H9 (cell line): ENCODE measurements at regions not wholly inside any gene's neighbourhood (a gene's known extent, or its start where the extent isn't known, plus 50 kb on each side); places are given as distances from the start of the nearest gene placed in this dataset.

Source experiments
- DNase-seq: peaks from one replicate; pipeline ENCODE4 v3.0.0-alpha.2; 2017
- H2AFZ ChIP-seq: one replicate; pipeline ENCODE4 v1.6.1; 2013; ENCODE audit warnings: mild to moderate bottlenecking, low read length, control low read depth, moderate library complexity
- H2AK5ac ChIP-seq: 2 replicates; pipeline ENCODE4 v1.6.1; 2013; ENCODE audit warnings: low read length, control low read depth, mixed read lengths; ENCODE audit not compliant: insufficient read length
- H2BK120ac ChIP-seq: one replicate; pipeline ENCODE4 v1.6.1; 2013; ENCODE audit warnings: low read depth, mild to moderate bottlenecking, low read length, control low read depth, inconsistent platforms; ENCODE audit not compliant: poor library complexity, severe bottlenecking
- H2BK12ac ChIP-seq: 2 replicates; pipeline ENCODE4 v1.6.1; 2013; ENCODE audit warnings: low read length, control low read depth, mixed read lengths, low read depth; ENCODE audit not compliant: insufficient read length
- H2BK15ac ChIP-seq: 2 replicates; pipeline ENCODE4 v1.6.1; 2013; ENCODE audit warnings: low read depth, low read length, control low read depth
- H2BK20ac ChIP-seq: one replicate; pipeline ENCODE4 v1.6.1; 2013; ENCODE audit warnings: low read depth, mild to moderate bottlenecking, low read length, control low read depth, inconsistent platforms; ENCODE audit not compliant: poor library complexity, severe bottlenecking
- H2BK5ac ChIP-seq: 2 replicates; pipeline ENCODE4 v1.6.1; 2013; ENCODE audit warnings: low read length, control low read depth, mixed read lengths; ENCODE audit not compliant: insufficient read length
- H3K14ac ChIP-seq: 2 replicates; pipeline ENCODE4 v1.6.1; 2013; ENCODE audit warnings: low read length, control low read depth; ENCODE audit not compliant: insufficient read depth
- H3K18ac ChIP-seq: 2 replicates; pipeline ENCODE4 v1.6.1; 2013; ENCODE audit warnings: low read depth, mild to moderate bottlenecking, mixed read lengths, low read length, control low read depth; ENCODE audit not compliant: insufficient read length
- H3K23ac ChIP-seq: 2 replicates; pipeline ENCODE4 v1.6.1; 2013; ENCODE audit warnings: low read length, control low read depth, mixed read lengths, low read depth; ENCODE audit not compliant: insufficient read length
- H3K23me2 ChIP-seq: 2 replicates; pipeline ENCODE4 v1.6.1; 2013; ENCODE audit warnings: low read depth, mild to moderate bottlenecking, mixed read lengths, low read length, control low read depth; ENCODE audit not compliant: insufficient read length, poor library complexity, severe bottlenecking
- H3K27ac ChIP-seq: 2 replicates; pipeline ENCODE4 v1.5.1; 2013; ENCODE audit warnings: low read length, control low read depth, mixed read lengths, low read depth; ENCODE audit not compliant: insufficient read length
- H3K27me3 ChIP-seq: 2 replicates; pipeline ENCODE4 v1.6.1; 2013; ENCODE audit warnings: low read length, control low read depth, inconsistent platforms; ENCODE audit not compliant: insufficient read depth
- H3K4ac ChIP-seq: 2 replicates; pipeline ENCODE4 v1.6.1; 2013; ENCODE audit warnings: low read depth, mild to moderate bottlenecking, control low read depth, inconsistent platforms, low read length, moderate library complexity
- H3K4me1 ChIP-seq: 2 replicates; pipeline ENCODE4 v1.6.1; 2013; ENCODE audit warnings: low read length, control low read depth, inconsistent platforms; ENCODE audit not compliant: insufficient read depth
- H3K4me2 ChIP-seq: 2 replicates; pipeline ENCODE4 v1.6.1; 2013; ENCODE audit warnings: low read length, control low read depth, mixed read lengths; ENCODE audit not compliant: insufficient read length, insufficient read depth
- H3K56ac ChIP-seq: 2 replicates; pipeline ENCODE4 v1.6.1; 2013; ENCODE audit warnings: low read depth, mild to moderate bottlenecking, mixed read lengths, low read length, control low read depth; ENCODE audit not compliant: insufficient read length
- H3K79me1 ChIP-seq: 2 replicates; pipeline ENCODE4 v1.6.1; 2013; ENCODE audit warnings: low read depth, mild to moderate bottlenecking, moderate library complexity, low read length, control low read depth, inconsistent platforms; ENCODE audit not compliant: insufficient read depth, poor library complexity, severe bottlenecking
- H3K79me2 ChIP-seq: 2 replicates; pipeline ENCODE4 v1.6.1; 2013; ENCODE audit warnings: low read length, control low read depth, inconsistent platforms; ENCODE audit not compliant: insufficient read depth
- H3K9ac ChIP-seq: 2 replicates; pipeline ENCODE4 v1.6.1; 2013; ENCODE audit warnings: low read length, control low read depth, mixed read lengths; ENCODE audit not compliant: insufficient read length; ENCODE audit errors: extremely low read depth
- H3K9me3 ChIP-seq: one replicate; pipeline ENCODE4 v1.6.1; 2013; ENCODE audit warnings: low read depth, low read length, inconsistent platforms; ENCODE audit not compliant: control insufficient read depth
- H3T11ph ChIP-seq: one replicate; pipeline ENCODE4 v1.6.1; 2013; ENCODE audit warnings: mild to moderate bottlenecking, low read length, control low read depth, inconsistent platforms
- H4K20me1 ChIP-seq: one replicate; pipeline ENCODE4 v1.6.1; 2013; ENCODE audit not compliant: control insufficient read depth, insufficient read length, insufficient read depth
- H4K5ac ChIP-seq: 2 replicates; pipeline ENCODE4 v1.6.1; 2013; ENCODE audit warnings: low read depth, mild to moderate bottlenecking, mixed read lengths, low read length, control low read depth; ENCODE audit not compliant: insufficient read length
- H4K8ac ChIP-seq: replicated peaks from 2 replicates; pipeline ENCODE4 v1.6.1; 2013; ENCODE audit warnings: low read length, control low read depth, mixed read lengths, low read depth; ENCODE audit not compliant: insufficient read length
- H4K91ac ChIP-seq: 2 replicates; pipeline ENCODE4 v1.6.1; 2013; ENCODE audit warnings: low read depth, mild to moderate bottlenecking, moderate library complexity, mixed read lengths, low read length, control low read depth; ENCODE audit not compliant: insufficient read length
- H3K27ac Mint-ChIP-seq, 3 experiments: 2 replicates in 2 of 3; 3 replicates in 1 of 3; pipeline ENCODE4 v1.8.0; 2020 to 2021; ENCODE audit warnings: mixed read lengths in 3 of 3, mild to moderate bottlenecking in 1 of 3, moderate library complexity in 1 of 3
- H3K27me3 Mint-ChIP-seq: 2 replicates; pipeline ENCODE4 v1.8.0; 2021; ENCODE audit warnings: low read depth, mild to moderate bottlenecking, moderate library complexity, mixed read lengths
- H3K36me3 Mint-ChIP-seq, 3 experiments: 2 replicates in 2 of 3; 3 replicates in 1 of 3; pipeline ENCODE4 v1.8.0; 2020 to 2021; ENCODE audit warnings: low read depth in 3 of 3, mixed read lengths in 3 of 3; ENCODE audit not compliant: insufficient read depth in 1 of 3
- H3K4me1 Mint-ChIP-seq, 2 experiments: 2 replicates each; pipeline ENCODE4 v1.8.0; 2020; ENCODE audit warnings: mixed read lengths in 2 of 2
- H3K4me3 Mint-ChIP-seq, 2 experiments: 2 replicates in 1 of 2; 3 replicates in 1 of 2; pipeline ENCODE4 v1.8.0; 2020 to 2021; ENCODE audit warnings: mild to moderate bottlenecking in 2 of 2, mixed read lengths in 2 of 2, moderate library complexity in 1 of 2
- H3K9me3 Mint-ChIP-seq, 2 experiments: 2 replicates in 1 of 2; 3 replicates in 1 of 2; pipeline ENCODE4 v1.8.0; 2020; ENCODE audit warnings: mild to moderate bottlenecking in 2 of 2, mixed read lengths in 2 of 2, moderate library complexity in 1 of 2
- CTCF ChIP-seq: fragments of 200-600 bp; sonication (generic); conservative IDR thresholded peaks from 3 replicates; pipeline ENCODE4 v1.8.0; 2021; ENCODE audit warnings: antibody characterized with exemption, mild to moderate bottlenecking
- WGBS: extraction: QIAGEN DNeasy Blood & Tissue Kit; methylation state at CpG from one replicate; pipeline ENCODE4 v1.1.7; 2013; ENCODE audit warnings: missing lambda C conversion rate, low lambda C conversion rate, mixed read lengths; ENCODE audit not compliant: insufficient read length; ENCODE audit errors: extremely low coverage; 5-methylcytosine and 5-hydroxymethylcytosine counted together

- Histone ChIP-seq H3K14ac (no peak overlapping the region), H2BK5ac (no peak overlapping the region), H3K18ac (no peak overlapping the region), H3K9ac (no peak overlapping the region), H4K5ac (no peak overlapping the region), H4K91ac (no peak overlapping the region), H3K4me1 (no peaks in the 10 kb centered on the region; the same call in 1 of the 2 replicates), H3T11ph (no peak overlapping the region), H3K27me3 (no peaks in the 10 kb centered on the region), H2BK15ac (no peak overlapping the region), H2AK5ac (no peak overlapping the region), H2BK20ac (no peak overlapping the region), H2BK120ac (no peak overlapping the region), H2BK12ac (no peak overlapping the region), H3K56ac (no peak overlapping the region), H3K4ac (no peak overlapping the region), H3K23me2 (no peaks in the 10 kb centered on the region), H2AFZ (no peak overlapping the region), H3K27ac (no peak overlapping the region), H3K4me2 (no peak overlapping the region), H3K23ac (no peak overlapping the region), H4K8ac (no peak overlapping the region), H3K79me1 (no peaks in the 10 kb centered on the region), H3K79me2 (no peaks in the 10 kb centered on the region), H3K9me3 (no peaks in the 10 kb centered on the region), H4K20me1 (no peaks in the 10 kb centered on the region)
- Mint-ChIP-seq H3K27ac (no peak overlapping the region), H3K4me1 (peaks cover 5 to 7% of the 10 kb centered on the region in 2 experiments), H3K36me3 (no peaks in the 10 kb centered on the region), H3K9me3 (no peaks in the 10 kb centered on the region), H3K4me3 (no peak overlapping the region), H3K27me3 (no peaks in the 10 kb centered on the region)
- WGBS: no CpG with 5 or more reads among the region's 1 CpG
- no peak for DNase-seq
- no peak for TF ChIP-seq CTCF
These were observed 406.2 kb downstream of the ANKRD50 start for GRCh38 chr4:124306352-124306751.
